Neural progenitor cell (in vitro differentiated cells): ENCODE measurements at regions not wholly inside any gene's neighbourhood (a gene's known extent, or its start where the extent isn't known, plus 50 kb on each side); places are given as distances from the start of the nearest gene placed in this dataset.
"Not testable (repeated sequence)": the region's sequence is repeated elsewhere in the genome, so short reads cannot be mapped to it uniquely, and the experiment has no call there.

ENCODE experiments used
- DNase-seq: peaks from one replicate; pipeline ENCODE4 v3.0.0-alpha.2; 2016; ENCODE audit warnings: low spot score
- H2AFZ ChIP-seq: fragments of 200-600 bp; sonication (generic); replicated peaks from 2 replicates; pipeline ENCODE4 v1.6.1; 2016; ENCODE audit warnings: antibody characterized with exemption
- H3F3A ChIP-seq: fragments of 200-600 bp; sonication (generic); 2 replicates; pipeline ENCODE4 v1.6.1; 2016; ENCODE audit warnings: antibody characterized with exemption, low read depth
- H3K27ac ChIP-seq: fragments of 200-600 bp; sonication (generic); 2 replicates; pipeline ENCODE4 v1.5.1; 2016; ENCODE audit warnings: mild to moderate bottlenecking
- H3K27me3 ChIP-seq: fragments of 200-600 bp; sonication (generic); 2 replicates; pipeline ENCODE4 v1.6.1; 2016; ENCODE audit warnings: mild to moderate bottlenecking, moderate library complexity
- H3K36me3 ChIP-seq: fragments of 200-600 bp; sonication (generic); 2 replicates; pipeline ENCODE4 v1.5.1; 2016
- H3K4me1 ChIP-seq: fragments of 200-600 bp; sonication (generic); 2 replicates; pipeline ENCODE4 v1.6.1; 2016; ENCODE audit warnings: mixed run types
- H3K4me2 ChIP-seq: fragments of 200-600 bp; sonication (generic); 2 replicates; pipeline ENCODE4 v1.6.1; 2016
- H3K4me3 ChIP-seq: fragments of 200-600 bp; sonication (generic); 2 replicates; pipeline ENCODE4 v1.5.1; 2016
- H3K79me2 ChIP-seq: fragments of 200-600 bp; sonication (generic); 2 replicates; pipeline ENCODE4 v1.6.1; 2016; ENCODE audit warnings: low read depth
- H3K9ac ChIP-seq: fragments of 200-600 bp; sonication (generic); 2 replicates; pipeline ENCODE4 v1.6.1; 2016
- H3K9me3 ChIP-seq: fragments of 200-600 bp; sonication (generic); 2 replicates; pipeline ENCODE4 v1.5.1; 2016; ENCODE audit warnings: low read depth
- H4K20me1 ChIP-seq: fragments of 200-600 bp; sonication (generic); 2 replicates; pipeline ENCODE4 v1.6.1; 2016; ENCODE audit warnings: low read depth
- H3K27ac Mint-ChIP-seq: 3 replicates; pipeline ENCODE4 v1.8.0; 2021; ENCODE audit warnings: mixed read lengths
- H3K27me3 Mint-ChIP-seq: 2 replicates; pipeline ENCODE4 v1.8.0; 2022; ENCODE audit warnings: low read depth, mild to moderate bottlenecking, inconsistent platforms, moderate library complexity, mixed read lengths; ENCODE audit not compliant: insufficient read depth
- H3K36me3 Mint-ChIP-seq: 3 replicates; pipeline ENCODE4 v1.8.0; 2021; ENCODE audit warnings: mixed read lengths
- H3K4me1 Mint-ChIP-seq: 3 replicates; pipeline ENCODE4 v1.8.0; 2021; ENCODE audit warnings: mixed read lengths
- H3K4me3 Mint-ChIP-seq: 3 replicates; pipeline ENCODE4 v1.8.0; 2021; ENCODE audit warnings: mild to moderate bottlenecking, moderate library complexity, mixed read lengths
- H3K9me3 Mint-ChIP-seq: 3 replicates; pipeline ENCODE4 v1.8.0; 2020; ENCODE audit warnings: mixed read lengths
- EZH2 ChIP-seq: fragments of 200-600 bp; sonication (generic); IDR thresholded peaks from 2 replicates; pipeline ENCODE4 v1.6.1; 2017; ENCODE audit warnings: antibody characterized with exemption, mild to moderate bottlenecking, moderate library complexity
- TF ChIP-seq, protein P1 (sequence below): fragments of 200-600 bp; sonication (generic); IDR thresholded peaks from 2 replicates; pipeline ENCODE4 v1.5.1; 2017; ENCODE audit warnings: antibody characterized with exemption, mild to moderate bottlenecking

- H3F3A ChIP-seq, result no peaks in the 10 kb centered on the region
- Mint-ChIP-seq H3K4me1 (peaks cover 19% of the 10 kb centered on the region), H3K27me3 (peaks cover 10% of the 10 kb centered on the region), H3K36me3 (no peaks in the 10 kb centered on the region), H3K27ac (peak overlapping the region; percentile 50), H3K4me3 (no peak overlapping the region), H3K9me3 (peaks cover 7% of the 10 kb centered on the region)
- TF ChIP-seq, protein P1, sequence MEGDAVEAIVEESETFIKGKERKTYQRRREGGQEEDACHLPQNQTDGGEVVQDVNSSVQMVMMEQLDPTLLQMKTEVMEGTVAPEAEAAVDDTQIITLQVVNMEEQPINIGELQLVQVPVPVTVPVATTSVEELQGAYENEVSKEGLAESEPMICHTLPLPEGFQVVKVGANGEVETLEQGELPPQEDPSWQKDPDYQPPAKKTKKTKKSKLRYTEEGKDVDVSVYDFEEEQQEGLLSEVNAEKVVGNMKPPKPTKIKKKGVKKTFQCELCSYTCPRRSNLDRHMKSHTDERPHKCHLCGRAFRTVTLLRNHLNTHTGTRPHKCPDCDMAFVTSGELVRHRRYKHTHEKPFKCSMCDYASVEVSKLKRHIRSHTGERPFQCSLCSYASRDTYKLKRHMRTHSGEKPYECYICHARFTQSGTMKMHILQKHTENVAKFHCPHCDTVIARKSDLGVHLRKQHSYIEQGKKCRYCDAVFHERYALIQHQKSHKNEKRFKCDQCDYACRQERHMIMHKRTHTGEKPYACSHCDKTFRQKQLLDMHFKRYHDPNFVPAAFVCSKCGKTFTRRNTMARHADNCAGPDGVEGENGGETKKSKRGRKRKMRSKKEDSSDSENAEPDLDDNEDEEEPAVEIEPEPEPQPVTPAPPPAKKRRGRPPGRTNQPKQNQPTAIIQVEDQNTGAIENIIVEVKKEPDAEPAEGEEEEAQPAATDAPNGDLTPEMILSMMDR, result no peak
- H3K9me3 ChIP-seq, result no peaks in the 10 kb centered on the region
- H4K20me1 ChIP-seq, result no peaks in the 10 kb centered on the region
- H3K9ac ChIP-seq, result no peak overlapping the region
- no peak overlapping the region for H2AFZ ChIP-seq
- no peaks in the 10 kb centered on the region for H3K79me2 ChIP-seq
- H3K4me2 ChIP-seq, result no peak overlapping the region
- H3K36me3 ChIP-seq, result no peaks in the 10 kb centered on the region
- no peak overlapping the region for H3K4me3 ChIP-seq
- no peaks in the 10 kb centered on the region for H3K27me3 ChIP-seq
- no peak for DNase-seq
- no peak overlapping the region for H3K27ac ChIP-seq
- no peaks in the 10 kb centered on the region for H3K4me1 ChIP-seq
Measured at GRCh38 chr13:24986826-24987225, 109.1 kb upstream of the PABPC3 start.

DNA sequence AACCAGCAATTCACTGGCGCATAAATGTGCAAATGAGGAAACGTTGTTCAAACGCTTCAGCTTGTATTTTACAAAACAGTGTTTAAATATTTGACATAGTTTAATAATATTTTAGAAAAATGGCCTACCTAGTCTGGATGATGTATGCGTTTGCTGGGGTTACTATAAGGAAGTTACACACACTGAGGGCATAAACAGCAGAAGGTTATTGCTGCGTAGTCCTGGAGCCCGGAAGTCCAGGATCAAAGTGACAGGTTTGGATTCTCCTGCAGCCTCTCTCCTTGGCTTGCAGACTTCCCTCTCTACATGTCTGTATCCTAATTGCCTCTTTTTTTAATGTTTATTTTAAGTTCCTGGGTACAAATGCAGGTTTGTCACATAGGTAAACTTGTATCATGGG lies 106.0 kb upstream of the PABPC3 start:
- not testable (repeated sequence) for H3K27ac Mint-ChIP-seq, H3K27me3 Mint-ChIP-seq, H3K9me3 ChIP-seq

DNA sequence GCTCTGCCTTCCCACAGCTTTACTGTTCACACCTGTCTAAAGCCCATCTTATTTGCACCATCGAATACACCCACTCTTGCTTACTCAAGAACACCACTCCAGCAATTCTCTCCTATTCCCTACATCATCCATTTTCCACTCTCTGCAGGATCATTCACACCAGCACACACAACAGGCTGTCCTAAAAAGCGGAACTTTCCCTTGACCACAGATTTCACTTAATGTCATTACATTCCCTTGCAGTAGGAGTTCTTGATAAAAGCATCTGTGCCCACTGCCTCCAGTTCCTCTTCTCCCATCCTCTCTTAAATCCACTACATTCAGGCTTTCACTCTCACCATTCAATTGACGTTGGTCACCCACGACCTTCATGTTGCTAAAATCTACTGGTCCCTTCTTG lies 103.0 kb upstream of the PABPC3 start:
- not testable (repeated sequence) for H3F3A ChIP-seq, H3K36me3 ChIP-seq, H3K9me3 Mint-ChIP-seq, H3K9me3 ChIP-seq, DNase-seq, H3K27ac ChIP-seq, H3K27me3 Mint-ChIP-seq, H3K4me3 ChIP-seq, H3K27me3 ChIP-seq, H3K4me3 Mint-ChIP-seq, H4K20me1 ChIP-seq, H3K36me3 Mint-ChIP-seq, H3K79me2 ChIP-seq, H3K4me2 ChIP-seq, H3K4me1 Mint-ChIP-seq, H3K4me1 ChIP-seq, H3K27ac Mint-ChIP-seq, H3K9ac ChIP-seq, H2AFZ ChIP-seq

More for the DNA sequence above, 106.0 kb upstream of the PABPC3 start:
- not testable (repeated sequence) for H3K36me3 Mint-ChIP-seq, H4K20me1 ChIP-seq, DNase-seq, H3K79me2 ChIP-seq, H3K4me1 ChIP-seq, H3K4me3 ChIP-seq, H3K27ac ChIP-seq, H3K27me3 ChIP-seq, H2AFZ ChIP-seq, H3K36me3 ChIP-seq, H3K9ac ChIP-seq, H3K9me3 Mint-ChIP-seq, H3K4me2 ChIP-seq, H3K4me3 Mint-ChIP-seq, H3F3A ChIP-seq
- H3K4me1 Mint-ChIP-seq, result peaks cover 19% of the 10 kb centered on the region

- peaks cover 4% of the 10 kb centered on the region for H3K9me3 Mint-ChIP-seq
- H3K27ac Mint-ChIP-seq, result no peak overlapping the region
Measured at GRCh38 chr13:24995225-24995804, 100.6 kb upstream of the PABPC3 start.

More at GRCh38 chr13:24995225-24995804, 100.6 kb upstream of the PABPC3 start:
- DNase-seq, result peak; percentile 89
- no peak overlapping the region for H3K9ac ChIP-seq
- Mint-ChIP-seq H3K36me3 (no peaks in the 10 kb centered on the region), H3K4me3 (no peak overlapping the region), H3K4me1 (no peaks in the 10 kb centered on the region), H3K27me3 (peaks cover 7% of the 10 kb centered on the region)
- H3K79me2 ChIP-seq, result no peaks in the 10 kb centered on the region
- H3K27ac ChIP-seq, result no peak overlapping the region
- no peaks in the 10 kb centered on the region for H3K27me3 ChIP-seq
- H3K4me1 ChIP-seq, result no peaks in the 10 kb centered on the region
- H3K4me3 ChIP-seq, result no peak overlapping the region
- H3K36me3 ChIP-seq, result no peaks in the 10 kb centered on the region
- no peaks in the 10 kb centered on the region for H3F3A ChIP-seq
- TF ChIP-seq EZH2, result no peak
- TF ChIP-seq, protein P1, result peak; percentile 92
- no peak overlapping the region for H3K4me2 ChIP-seq
- no peak overlapping the region for H2AFZ ChIP-seq
- no peaks in the 10 kb centered on the region for H3K9me3 ChIP-seq
- no peaks in the 10 kb centered on the region for H4K20me1 ChIP-seq
